Activated T-cell treated with anti-CD3 and anti-CD28 coated beads for 1 hour (primary cell): ENCODE measurements at regions not wholly inside any gene's neighbourhood (a gene's known extent, or its start where the extent isn't known, plus 50 kb on each side); places are given as distances from the start of the nearest gene placed in this dataset.

Experiments used
- DNase-seq: peaks from one replicate; pipeline ENCODE4 v3.0.0-alpha.2; 2020; ENCODE audit warnings: low read depth

DNA sequence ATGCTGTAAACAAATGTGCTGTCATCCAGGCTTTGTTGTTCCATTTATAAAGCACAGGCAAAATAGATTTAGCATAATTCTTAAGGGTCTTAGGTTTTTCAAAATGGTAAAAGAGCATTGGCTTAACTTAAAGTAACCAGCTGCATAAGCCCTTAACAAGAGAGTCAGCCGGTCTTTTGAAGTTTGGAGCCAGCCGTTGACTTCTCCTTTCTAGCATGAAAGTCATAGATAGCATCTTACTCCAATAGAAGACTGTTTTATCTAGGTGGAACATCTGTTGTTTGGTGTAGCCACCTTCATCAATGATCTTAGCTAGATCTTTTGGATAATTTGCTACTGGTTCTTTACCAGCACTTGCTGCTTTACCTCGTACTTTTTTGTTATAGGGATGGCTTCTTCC lies 297.5 kb upstream of the DCBLD2 start:
- no peak for DNase-seq

DNA sequence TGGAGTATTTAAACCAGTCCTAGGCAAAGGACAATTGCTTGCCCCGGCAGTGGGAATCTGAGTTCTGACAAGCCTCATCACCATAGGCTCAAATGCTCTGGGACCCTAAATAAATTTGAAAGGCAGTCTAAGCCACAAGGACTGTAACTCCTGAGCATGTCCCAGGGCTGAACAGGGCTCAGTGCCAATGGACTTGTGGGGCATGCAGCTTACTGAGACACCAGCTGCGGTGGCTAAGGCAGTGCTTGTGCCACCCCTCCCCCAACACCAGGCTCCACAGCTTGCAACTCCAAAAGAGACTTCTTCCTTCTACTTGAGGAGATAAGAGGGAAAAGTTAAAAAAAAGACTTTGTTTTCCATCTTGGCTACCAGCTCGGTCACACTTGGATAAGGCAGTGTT lies 289.7 kb upstream of the DCBLD2 start:
- no peak for DNase-seq

DNA sequence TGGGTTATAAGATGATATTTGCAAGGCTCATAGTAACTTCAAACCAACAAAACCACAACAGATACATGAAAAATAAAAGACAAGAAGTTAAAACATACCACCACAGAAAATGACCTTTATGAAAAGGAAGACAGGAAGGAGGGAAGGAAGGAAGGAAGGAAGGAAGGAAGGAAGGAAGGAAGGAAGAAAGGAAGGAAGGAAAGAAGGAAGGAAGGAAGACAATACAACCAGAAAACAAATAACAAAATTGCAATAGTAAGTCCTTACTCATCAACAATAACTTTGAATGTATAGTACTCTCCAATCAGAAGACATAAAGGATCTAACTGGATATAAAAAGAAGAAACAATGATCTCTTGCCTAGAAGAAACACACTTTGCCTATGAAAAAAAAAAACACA lies 287.4 kb upstream of the DCBLD2 start:
- DNase-seq: no peak

GRCh38 chr3:99186016-99186415 lies 284.5 kb upstream of the DCBLD2 start:
- DNase-seq: no peak

DNA sequence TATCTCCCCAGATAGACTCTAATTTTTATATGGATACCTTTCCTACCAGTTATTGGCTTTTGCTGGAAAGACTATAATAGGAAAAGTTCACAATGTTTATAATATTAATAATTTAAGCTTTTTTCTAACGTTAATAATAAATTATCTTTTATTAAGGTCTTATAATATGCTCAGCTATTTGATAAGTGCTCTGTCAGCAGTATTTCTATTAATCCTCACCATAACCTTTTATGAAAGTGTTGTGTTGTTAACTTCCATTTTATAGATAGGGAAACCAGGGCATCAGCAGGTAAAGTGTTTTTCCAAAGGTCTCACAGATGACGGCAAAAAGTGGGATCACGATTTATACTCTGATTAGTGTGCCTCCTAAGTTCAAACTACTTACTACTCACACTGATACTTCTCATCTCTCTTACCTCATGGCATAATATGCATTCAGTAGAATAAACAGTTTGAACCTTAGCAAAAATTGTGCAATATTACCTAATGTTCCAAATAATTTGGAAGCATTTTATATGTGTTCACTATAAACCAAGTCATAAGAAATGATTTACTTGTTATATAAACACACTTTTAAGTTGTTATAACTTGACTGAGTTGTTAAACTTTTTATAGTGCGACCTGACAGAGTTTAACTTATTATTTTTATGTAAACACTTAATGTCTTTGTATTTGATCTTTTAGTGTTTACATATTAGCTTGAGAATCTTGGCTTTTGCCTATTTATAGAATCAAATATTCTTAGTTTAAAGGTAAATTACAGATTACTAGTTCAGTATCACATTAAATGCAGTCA lies 274.9 kb upstream of the DCBLD2 start:
- no peak for DNase-seq

DNA sequence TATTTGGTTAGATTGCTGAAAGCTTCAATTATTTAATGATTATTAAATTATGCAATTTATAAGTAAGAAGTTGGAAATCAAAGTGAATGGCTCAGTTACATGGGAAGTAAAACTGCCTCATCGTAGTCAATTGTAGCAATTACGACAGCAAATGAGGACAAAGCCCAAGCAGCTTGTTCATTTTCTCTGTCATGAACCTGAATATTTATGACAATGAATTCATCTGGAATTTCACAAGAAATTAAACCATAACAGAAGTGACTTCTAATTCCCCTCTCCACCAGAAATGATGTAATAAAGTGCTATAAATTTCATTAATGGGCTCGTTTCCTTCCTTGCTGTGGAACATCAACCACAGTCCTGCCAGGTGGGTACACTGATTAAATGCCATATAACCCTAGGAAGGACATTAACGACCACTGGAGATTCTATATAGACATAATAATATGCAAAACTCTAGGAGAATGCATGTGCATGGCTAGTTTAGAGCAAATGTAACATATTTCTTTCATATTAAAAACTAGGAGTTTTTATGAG lies 273.8 kb upstream of the DCBLD2 start:
- DNase-seq: no peak

DNA sequence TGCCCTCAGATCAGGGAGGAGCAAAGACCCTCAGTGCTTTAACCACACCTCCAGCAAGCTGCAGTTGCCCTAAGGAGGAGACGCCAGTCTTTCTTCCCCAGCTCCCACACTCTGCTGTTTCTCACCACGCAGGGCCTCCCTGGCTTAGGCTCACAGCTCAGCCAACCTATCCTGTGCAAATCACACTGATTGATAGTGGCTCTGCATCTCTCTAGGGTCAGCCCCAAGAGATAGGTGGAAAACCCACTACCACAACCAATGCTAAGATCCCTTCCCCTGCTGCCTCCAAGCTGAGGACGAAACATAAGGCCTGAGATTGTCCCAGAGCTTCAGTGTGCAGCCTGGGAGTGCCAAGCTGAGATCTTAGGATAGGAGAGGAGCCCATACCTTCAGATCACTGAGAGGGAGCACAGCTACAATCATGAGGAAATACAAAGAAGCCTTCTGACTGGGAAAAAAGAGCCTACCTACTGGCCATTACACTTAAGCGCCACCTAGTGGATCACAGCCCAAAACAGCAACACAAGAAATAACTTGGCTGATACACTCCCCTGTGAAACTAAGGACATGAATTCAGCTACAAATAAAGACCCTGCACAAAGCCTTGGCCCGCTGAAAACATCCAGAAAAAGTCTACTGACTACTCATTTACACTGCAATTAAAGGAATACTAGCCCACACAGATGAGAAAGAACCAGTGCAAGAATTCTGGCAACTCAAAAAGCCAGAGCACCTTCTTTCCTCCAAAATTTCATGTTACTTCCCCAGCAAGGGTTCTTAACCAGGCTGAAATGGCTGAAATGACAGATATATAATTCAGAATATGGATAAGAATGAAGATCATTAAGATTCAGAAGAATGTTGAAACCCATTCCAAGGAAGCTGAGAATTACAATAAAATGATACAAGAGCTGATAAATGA lies 271.5 kb upstream of the DCBLD2 start:
- peak; percentile 4 for DNase-seq

- no peak for DNase-seq
These were observed 270.3 kb upstream of the DCBLD2 start for GRCh38 chr3:99171800-99172199.

GRCh38 chr3:99170867-99171517 lies 269.5 kb upstream of the DCBLD2 start:
- no peak for DNase-seq

DNA sequence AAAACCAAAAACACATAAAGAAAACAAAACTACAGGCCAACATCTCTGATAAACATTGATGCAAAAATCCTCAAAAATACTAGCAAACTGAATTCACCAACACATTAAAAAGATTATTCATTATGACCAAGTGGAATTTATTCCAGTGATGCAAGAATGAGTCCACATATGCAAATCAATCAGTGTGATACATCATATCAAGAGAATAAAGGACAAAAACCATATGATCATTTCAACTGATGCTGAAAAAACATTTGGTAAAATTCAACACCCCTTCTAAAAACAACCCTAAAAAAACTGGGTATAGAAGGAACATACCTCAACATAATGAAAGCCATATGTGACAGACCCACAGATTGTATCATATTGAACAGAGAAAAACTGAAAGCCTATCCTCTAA lies 265.6 kb upstream of the DCBLD2 start:
- no peak for DNase-seq

DNA sequence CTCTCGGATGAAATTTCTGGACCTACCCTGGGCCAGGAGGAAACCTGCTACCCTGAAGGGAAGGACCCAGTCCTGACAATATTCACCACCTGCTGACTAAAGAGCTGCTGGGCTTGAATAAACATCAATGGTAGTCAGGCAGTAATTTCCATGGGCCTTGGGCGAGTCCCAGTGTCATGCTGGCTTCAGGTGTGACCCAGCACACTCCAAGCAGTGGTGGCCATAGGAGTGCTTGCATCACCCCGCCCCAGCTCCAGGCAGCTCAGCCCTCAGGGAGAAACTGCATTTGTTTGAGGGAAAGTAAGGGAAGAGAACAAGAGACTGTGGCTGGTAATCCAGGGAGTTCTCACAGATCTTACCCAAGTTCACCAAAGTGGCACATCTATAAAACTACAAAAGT lies 261.8 kb upstream of the DCBLD2 start:
- DNase-seq: no peak

DNA sequence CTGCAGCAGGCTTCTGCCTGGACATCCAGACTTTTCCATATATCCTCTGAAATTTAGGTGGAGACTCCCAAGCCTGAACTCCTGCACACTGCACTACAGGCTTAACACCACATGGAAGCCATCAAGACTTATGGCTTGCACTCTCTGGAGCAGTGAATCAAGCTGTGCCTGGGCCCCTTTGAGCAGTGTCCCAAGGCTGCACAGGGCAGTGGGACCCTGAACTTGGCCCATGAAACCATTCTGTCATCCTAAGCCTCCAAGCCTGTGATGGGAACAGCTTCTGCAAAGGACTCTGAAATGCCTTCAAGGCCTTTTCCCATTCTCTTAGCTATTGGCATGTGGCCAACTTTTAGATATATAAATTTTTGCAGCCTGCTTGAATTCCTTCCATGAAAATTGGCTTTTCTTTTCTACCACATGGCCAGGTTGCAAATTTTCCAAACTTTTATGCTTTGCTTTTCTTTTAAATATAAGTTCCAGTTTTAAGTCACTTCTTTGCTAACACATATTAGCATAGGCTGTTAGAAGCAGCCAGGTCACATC lies 257.8 kb upstream of the DCBLD2 start:
- no peak for DNase-seq

GRCh38 chr3:99145031-99145430 lies 243.5 kb upstream of the DCBLD2 start:
- DNase-seq: no peak

- DNase-seq: no peak
These were observed 242.0 kb upstream of the DCBLD2 start for GRCh38 chr3:99143493-99143892.

- DNase-seq: no peak
These were observed 233.5 kb upstream of the DCBLD2 start for GRCh38 chr3:99134986-99135385.

- DNase-seq: no peak
These were observed 230.4 kb upstream of the DCBLD2 start for GRCh38 chr3:99131876-99132275.

DNA sequence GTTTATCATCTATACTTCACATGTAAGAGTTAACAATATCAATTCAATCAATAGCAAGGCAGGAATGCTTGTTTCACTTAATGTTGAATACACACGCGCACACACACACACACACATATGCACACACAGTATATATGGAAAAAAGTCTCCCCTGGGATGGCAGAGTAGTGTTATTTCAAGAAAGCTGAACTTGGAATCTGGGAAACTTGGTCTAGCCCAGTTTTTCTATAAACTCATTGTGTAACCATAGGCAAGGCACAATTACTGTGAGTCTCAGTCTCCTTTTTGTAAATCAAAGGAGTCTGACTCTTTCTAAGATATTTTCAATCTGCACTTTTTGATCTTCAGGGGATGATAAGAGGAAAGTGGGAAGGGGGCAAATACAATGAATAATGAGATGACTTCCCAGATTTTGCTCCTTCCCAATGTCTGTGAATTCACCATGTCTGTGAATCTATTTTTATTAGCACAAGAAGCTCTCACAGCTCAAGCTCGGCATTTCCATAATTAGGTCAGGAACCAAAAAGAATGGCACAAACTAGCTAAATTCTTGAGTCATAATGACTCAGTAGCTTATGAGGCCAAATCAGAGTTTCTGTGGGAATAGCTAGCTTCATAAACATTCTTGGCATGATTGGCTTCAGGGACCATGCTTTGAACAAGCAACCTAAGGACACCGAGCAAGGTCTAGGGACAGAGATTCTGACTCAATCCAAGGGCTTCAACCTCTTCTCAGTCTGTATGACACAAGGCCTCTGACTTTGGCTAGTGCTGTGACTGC lies 227.4 kb upstream of the DCBLD2 start:
- no peak for DNase-seq

DNA sequence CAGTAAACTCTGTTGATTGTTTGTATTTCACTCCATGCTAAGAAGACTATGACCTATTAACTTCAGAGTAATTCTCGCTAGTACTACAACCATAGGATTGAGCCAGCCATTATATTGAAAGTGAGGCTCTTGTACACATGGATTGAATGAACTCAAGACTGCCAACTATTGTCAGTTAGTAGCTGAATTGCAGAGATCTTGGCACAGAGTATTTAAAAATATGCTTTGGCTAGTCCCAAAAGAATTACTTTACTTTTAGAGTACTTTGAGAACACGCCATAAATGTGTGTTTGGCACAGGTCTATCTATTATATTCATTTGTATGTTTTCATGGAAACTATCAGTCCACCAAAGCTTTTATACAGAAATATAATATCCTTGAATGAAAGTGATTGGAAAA lies 226.7 kb upstream of the DCBLD2 start:
- DNase-seq: no peak

DNA sequence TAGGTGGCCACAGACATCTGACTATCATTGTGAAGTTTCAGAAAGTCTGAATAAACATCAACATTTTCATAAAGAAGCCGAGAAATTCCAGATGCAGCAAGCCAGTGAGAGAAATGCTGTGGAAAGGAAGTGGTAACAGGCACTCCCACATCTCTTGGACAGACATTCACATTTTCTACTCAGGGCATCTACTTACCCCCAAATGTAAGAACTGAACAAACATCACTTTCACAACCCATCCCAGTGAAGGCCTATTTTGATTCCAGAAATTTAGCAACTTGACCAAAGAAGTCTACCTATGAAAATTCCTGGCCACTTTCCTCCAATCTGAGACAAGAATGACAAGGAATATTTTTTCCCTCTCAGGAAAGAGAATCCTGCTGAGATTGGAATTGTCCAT lies 224.8 kb upstream of the DCBLD2 start:
- DNase-seq: no peak

- DNase-seq: no peak
These were observed 217.9 kb upstream of the DCBLD2 start for GRCh38 chr3:99119385-99119784.

- no peak for DNase-seq
These were observed 216.9 kb upstream of the DCBLD2 start for GRCh38 chr3:99118381-99118780.
